ENCODE measurements at regions not wholly inside any gene's neighbourhood (a gene's known extent, or its start where the extent isn't known, plus 50 kb on each side); places are given as distances from the start of the nearest gene placed in this dataset.

GRCh38 chr6:3962291-3963280 is 113.4 kb downstream of the FAM50B start:
- H3K27ac ChIP-seq (ENCODE audit: low read length): no peak overlapping the region
- POLR2A ChIA-PET: no interaction called here
- in situ Hi-C loops (cut with HindIII; ENCODE audit: low pct_unique_long_range_greater_than_20kb, low sequenced_read_pairs): no loop called here

DNA sequence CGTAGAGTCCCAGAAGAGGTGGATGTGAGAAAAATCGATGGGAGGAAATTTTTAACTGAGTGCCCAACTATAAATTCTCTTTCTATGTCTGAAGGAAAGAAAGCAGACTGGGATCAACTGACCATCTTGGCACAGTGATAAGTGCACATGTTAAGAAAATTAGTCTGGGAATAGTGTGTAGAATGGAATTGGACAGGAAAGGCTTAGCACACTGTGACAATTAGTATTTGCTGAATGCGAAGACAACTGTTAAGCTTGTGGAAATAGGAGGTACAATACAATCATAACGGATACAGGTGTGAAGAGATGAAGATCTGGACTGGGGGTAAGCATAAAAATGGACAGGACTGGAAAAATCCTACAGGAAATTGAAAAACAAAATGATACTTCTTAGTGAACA is 114.3 kb downstream of the FAM50B start:
- Histone ChIP-seq H3K4me1 (ENCODE audit: control insufficient read depth, insufficient read depth, low read length) (no peaks in the 10 kb centered on the region), H3K36me3 (ENCODE audit: control insufficient read depth, insufficient read depth, low read length) (no peaks in the 10 kb centered on the region), H3K27me3 (ENCODE audit: control insufficient read depth, insufficient read depth, low read length) (no peaks in the 10 kb centered on the region), H3K4me3 (ENCODE audit: low read depth in 2 of 2, low read length in 2 of 2) (no peak overlapping the region), H3K27ac (ENCODE audit: low read length) (no peak overlapping the region), H3K9me3 (ENCODE audit: control insufficient read depth, insufficient read depth, low read depth, low read length) (no peaks in the 10 kb centered on the region)
- POLR2A ChIA-PET: no interaction called here
- TF ChIP-seq POLR2AphosphoS5 (IDR thresholded peaks at IDR 0.05; ENCODE audit: low read depth, low read length) (no peak), SIN3A (IDR thresholded peaks at IDR 0.05; ENCODE audit: borderline replicate concordance, insufficient read depth, low read depth, low read length) (no peak), TCF7L2 (IDR thresholded peaks at IDR 0.05; ENCODE audit: low read depth, low read length) (no peak)
- TF ChIP-seq, protein P1, sequence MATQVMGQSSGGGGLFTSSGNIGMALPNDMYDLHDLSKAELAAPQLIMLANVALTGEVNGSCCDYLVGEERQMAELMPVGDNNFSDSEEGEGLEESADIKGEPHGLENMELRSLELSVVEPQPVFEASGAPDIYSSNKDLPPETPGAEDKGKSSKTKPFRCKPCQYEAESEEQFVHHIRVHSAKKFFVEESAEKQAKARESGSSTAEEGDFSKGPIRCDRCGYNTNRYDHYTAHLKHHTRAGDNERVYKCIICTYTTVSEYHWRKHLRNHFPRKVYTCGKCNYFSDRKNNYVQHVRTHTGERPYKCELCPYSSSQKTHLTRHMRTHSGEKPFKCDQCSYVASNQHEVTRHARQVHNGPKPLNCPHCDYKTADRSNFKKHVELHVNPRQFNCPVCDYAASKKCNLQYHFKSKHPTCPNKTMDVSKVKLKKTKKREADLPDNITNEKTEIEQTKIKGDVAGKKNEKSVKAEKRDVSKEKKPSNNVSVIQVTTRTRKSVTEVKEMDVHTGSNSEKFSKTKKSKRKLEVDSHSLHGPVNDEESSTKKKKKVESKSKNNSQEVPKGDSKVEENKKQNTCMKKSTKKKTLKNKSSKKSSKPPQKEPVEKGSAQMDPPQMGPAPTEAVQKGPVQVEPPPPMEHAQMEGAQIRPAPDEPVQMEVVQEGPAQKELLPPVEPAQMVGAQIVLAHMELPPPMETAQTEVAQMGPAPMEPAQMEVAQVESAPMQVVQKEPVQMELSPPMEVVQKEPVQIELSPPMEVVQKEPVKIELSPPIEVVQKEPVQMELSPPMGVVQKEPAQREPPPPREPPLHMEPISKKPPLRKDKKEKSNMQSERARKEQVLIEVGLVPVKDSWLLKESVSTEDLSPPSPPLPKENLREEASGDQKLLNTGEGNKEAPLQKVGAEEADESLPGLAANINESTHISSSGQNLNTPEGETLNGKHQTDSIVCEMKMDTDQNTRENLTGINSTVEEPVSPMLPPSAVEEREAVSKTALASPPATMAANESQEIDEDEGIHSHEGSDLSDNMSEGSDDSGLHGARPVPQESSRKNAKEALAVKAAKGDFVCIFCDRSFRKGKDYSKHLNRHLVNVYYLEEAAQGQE (IDR thresholded peaks at IDR 0.05; ENCODE audit: insufficient read depth in 1 of 2, low read depth in 2 of 2, low read length in 1 of 2): no peak
- TF ChIP-seq, protein P2, sequence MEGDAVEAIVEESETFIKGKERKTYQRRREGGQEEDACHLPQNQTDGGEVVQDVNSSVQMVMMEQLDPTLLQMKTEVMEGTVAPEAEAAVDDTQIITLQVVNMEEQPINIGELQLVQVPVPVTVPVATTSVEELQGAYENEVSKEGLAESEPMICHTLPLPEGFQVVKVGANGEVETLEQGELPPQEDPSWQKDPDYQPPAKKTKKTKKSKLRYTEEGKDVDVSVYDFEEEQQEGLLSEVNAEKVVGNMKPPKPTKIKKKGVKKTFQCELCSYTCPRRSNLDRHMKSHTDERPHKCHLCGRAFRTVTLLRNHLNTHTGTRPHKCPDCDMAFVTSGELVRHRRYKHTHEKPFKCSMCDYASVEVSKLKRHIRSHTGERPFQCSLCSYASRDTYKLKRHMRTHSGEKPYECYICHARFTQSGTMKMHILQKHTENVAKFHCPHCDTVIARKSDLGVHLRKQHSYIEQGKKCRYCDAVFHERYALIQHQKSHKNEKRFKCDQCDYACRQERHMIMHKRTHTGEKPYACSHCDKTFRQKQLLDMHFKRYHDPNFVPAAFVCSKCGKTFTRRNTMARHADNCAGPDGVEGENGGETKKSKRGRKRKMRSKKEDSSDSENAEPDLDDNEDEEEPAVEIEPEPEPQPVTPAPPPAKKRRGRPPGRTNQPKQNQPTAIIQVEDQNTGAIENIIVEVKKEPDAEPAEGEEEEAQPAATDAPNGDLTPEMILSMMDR (IDR thresholded peaks at IDR 0.05): no peak
- ATAC-seq (no peak), DNase-seq (ENCODE audit: low read depth, low spot score) (no peak)
- BruUV-seq (replicated peaks): no TSS peak
- in situ Hi-C loops (cut with HindIII; ENCODE audit: low pct_unique_long_range_greater_than_20kb, low sequenced_read_pairs) (no loop called here), intact Hi-C loops (cut with micrococcal nuclease; ENCODE audit: unreplicated experiment) (no loop called here)
- CTCF ChIA-PET: no interaction called here

More at GRCh38 chr6:3962291-3963280, 113.4 kb downstream of the FAM50B start:
- DNase-seq (ENCODE audit: low read depth, low spot score) (no peak), ATAC-seq (no peak)
- CTCF ChIA-PET: no interaction called here
- no peaks in the 10 kb centered on the region for H3K27me3 ChIP-seq (ENCODE audit: control insufficient read depth, insufficient read depth, low read length)
- no peak overlapping the region for H3K4me3 ChIP-seq (ENCODE audit: low read depth in 2 of 2, low read length in 2 of 2)
- intact Hi-C loops (cut with micrococcal nuclease; ENCODE audit: unreplicated experiment): no loop called here
- no peaks in the 10 kb centered on the region for H3K36me3 ChIP-seq (ENCODE audit: control insufficient read depth, insufficient read depth, low read length)
- no peak for TF ChIP-seq POLR2AphosphoS5 (IDR thresholded peaks at IDR 0.05; ENCODE audit: low read depth, low read length)
- TF ChIP-seq TCF7L2 (IDR thresholded peaks at IDR 0.05; ENCODE audit: low read depth, low read length): no peak
- no peak for TF ChIP-seq SIN3A (IDR thresholded peaks at IDR 0.05; ENCODE audit: borderline replicate concordance, insufficient read depth, low read depth, low read length)
- TF ChIP-seq, protein P2 (IDR thresholded peaks at IDR 0.05): no peak
- TF ChIP-seq, protein P1 (IDR thresholded peaks at IDR 0.05; ENCODE audit: insufficient read depth in 1 of 2, low read depth in 2 of 2, low read length in 1 of 2): no peak
- H3K9me3 ChIP-seq (ENCODE audit: control insufficient read depth, insufficient read depth, low read depth, low read length): no peaks in the 10 kb centered on the region
- H3K4me1 ChIP-seq (ENCODE audit: control insufficient read depth, insufficient read depth, low read length): no peaks in the 10 kb centered on the region
- no TSS peak for BruUV-seq (replicated peaks)

Measured in Panc1 (cell line).